B cell (primary cell): ENCODE measurements at regions not wholly inside any gene's neighbourhood (a gene's known extent, or its start where the extent isn't known, plus 50 kb on each side); places are given as distances from the start of the nearest gene placed in this dataset.

ENCODE experiments used
- ATAC-seq: fragments of 200-7000 bp; cut with Tn5 transposase; one replicate; pipeline ENCODE4 v1.10.0; 2021; ENCODE audit warnings: low read depth, mild to moderate bottlenecking, moderate number of reproducible peaks, moderate library complexity
- CTCF ChIA-PET: fragments of 350-600 bp; sonication (Branson Sonifier 250); formaldehyde crosslinking; loops from one replicate; lab custom pipeline; 2021; ENCODE audit warnings: antibody characterized with exemption, inconsistent platforms; lab: Charles Lee
- POLR2A ChIA-PET: fragments of 350-600 bp; sonication (Branson Sonifier 250); formaldehyde crosslinking; loops from one replicate; lab custom pipeline; 2021; ENCODE audit warnings: antibody characterized with exemption; lab: Charles Lee
- DNase-seq: peaks from one replicate; pipeline ENCODE4 v3.0.0; 2013
- H2AFZ ChIP-seq: 2 replicates; pipeline ENCODE4 v1.6.1; 2012; ENCODE audit warnings: mild to moderate bottlenecking, low read depth, low read length; ENCODE audit not compliant: insufficient read depth, poor library complexity, severe bottlenecking
- H3K27ac ChIP-seq, 2 donors: 1 replicate in 1 of 2; 2 replicates in 1 of 2; pipeline ENCODE4 v1.5.1; 2012 to 2013; ENCODE audit warnings: low read length in 2 of 2, mild to moderate bottlenecking in 2 of 2, moderate library complexity in 1 of 2
- H3K27me3 ChIP-seq, 4 experiments: fragments of 200-600 bp in 1 of 4; sonication (generic) in 1 of 4; replicated peaks in 1 of 4; 1 replicate in 2 of 4; 2 replicates in 2 of 4; pipeline versions ENCODE4 v1.6.1 to v1.7.0; 2013 to 2016; ENCODE audit warnings: low read length in 3 of 4, mild to moderate bottlenecking in 2 of 4, mixed read lengths in 1 of 4, moderate library complexity in 1 of 4; ENCODE audit not compliant: insufficient read depth in 4 of 4, control insufficient read depth in 3 of 4; ENCODE audit errors: control extremely low read depth in 1 of 4
- H3K36me3 ChIP-seq, 2 experiments: replicated peaks in 1 of 2; 1 replicate in 1 of 2; 2 replicates in 1 of 2; pipeline versions ENCODE4 v1.6.1 to v1.7.1; 2013; ENCODE audit warnings: low read length in 1 of 2; ENCODE audit not compliant: insufficient read depth in 2 of 2, control insufficient read depth in 1 of 2; ENCODE audit errors: control extremely low read depth in 1 of 2, extremely low read depth in 1 of 2
- H3K4me1 ChIP-seq, 2 donors: fragments of 200-600 bp in 1 of 2; sonication (generic) in 1 of 2; 1 replicate in 1 of 2; 2 replicates in 1 of 2; pipeline versions ENCODE4 v1.5.1 to v1.6.1; 2013 to 2017; ENCODE audit warnings: low read length in 2 of 2; ENCODE audit not compliant: control insufficient read depth in 2 of 2, insufficient read depth in 2 of 2
- H3K4me2 ChIP-seq: replicated peaks from 2 replicates; pipeline ENCODE3; 2012; ENCODE audit warnings: mild to moderate bottlenecking, low read depth, low read length; ENCODE audit not compliant: poor library complexity, severe bottlenecking
- H3K4me3 ChIP-seq, 5 experiments: fragments of 200-600 bp in 1 of 5; sonication (generic) in 1 of 5; 1 replicate in 3 of 5; 2 replicates in 2 of 5; pipeline versions ENCODE4 v1.5.1 to v1.7.0; 2011 to 2016; ENCODE audit warnings: low read length in 4 of 5, mild to moderate bottlenecking in 4 of 5, low read depth in 2 of 5, control low read depth in 1 of 5, moderate library complexity in 1 of 5; ENCODE audit not compliant: insufficient read depth in 1 of 5; ENCODE audit errors: control extremely low read depth in 1 of 5, extremely low read depth in 1 of 5
- H3K79me2 ChIP-seq: fragments of 200-600 bp; sonication (generic); one replicate; pipeline ENCODE4 v1.6.0; 2016; ENCODE audit warnings: low read length; ENCODE audit not compliant: control insufficient read depth, insufficient read depth
- H3K9ac ChIP-seq: fragments of 200-600 bp; sonication (generic); 2 replicates; pipeline ENCODE4 v1.6.1; 2017; ENCODE audit warnings: mild to moderate bottlenecking, low read length, moderate library complexity
- H3K9me3 ChIP-seq, 3 donors: one replicate each; pipeline versions ENCODE4 v1.6.1 to v1.7.1; 2013; ENCODE audit warnings: low read length in 2 of 3; ENCODE audit not compliant: control insufficient read depth in 2 of 3, insufficient read depth in 1 of 3; ENCODE audit errors: control extremely low read depth in 1 of 3
- H4K20me1 ChIP-seq: 2 replicates; pipeline ENCODE4 v1.6.0; 2012; ENCODE audit warnings: mild to moderate bottlenecking, low read length; ENCODE audit not compliant: insufficient read depth, control insufficient read depth, poor library complexity, severe bottlenecking
- H3K27ac Mint-ChIP-seq: one replicate; pipeline ENCODE4 v1.8.0; 2021; ENCODE audit warnings: mixed read lengths
- H3K27me3 Mint-ChIP-seq: one replicate; pipeline ENCODE4 v1.8.0; 2021; ENCODE audit warnings: mixed read lengths
- H3K4me1 Mint-ChIP-seq: one replicate; pipeline ENCODE4 v1.8.0; 2021; ENCODE audit warnings: mixed read lengths
- H3K4me3 Mint-ChIP-seq: one replicate; pipeline ENCODE4 v1.8.0; 2021; ENCODE audit warnings: mixed read lengths
- H3K9me3 Mint-ChIP-seq: one replicate; pipeline ENCODE4 v1.8.0; 2022; ENCODE audit warnings: mixed read lengths; ENCODE audit not compliant: insufficient read depth
- EZH2 ChIP-seq: IDR thresholded peaks from 2 replicates; pipeline ENCODE4 v1.6.1; 2012; ENCODE audit warnings: borderline replicate concordance, low read depth, mild to moderate bottlenecking, moderate library complexity, low read length; ENCODE audit not compliant: insufficient read depth, poor library complexity, severe bottlenecking
- WGBS: methylation state at CpG from one replicate; pipeline ENCODE4 v1.1.5; 2013; ENCODE audit warnings: missing lambda C conversion rate; ENCODE audit not compliant: insufficient coverage; 5-methylcytosine and 5-hydroxymethylcytosine counted together
- intact Hi-C: fragments of 100-400 bp; cut with micrococcal nuclease; formaldehyde crosslinking; loops from one replicate; pipeline ENCODE4 v1.10.0; 2022
- TF ChIP-seq, protein P1 (sequence below): fragments of 200-600 bp; IDR thresholded peaks from one replicate; pipeline ENCODE4 v1.8.0; 2022; ENCODE audit warnings: antibody characterized with exemption, mild to moderate bottlenecking

DNA sequence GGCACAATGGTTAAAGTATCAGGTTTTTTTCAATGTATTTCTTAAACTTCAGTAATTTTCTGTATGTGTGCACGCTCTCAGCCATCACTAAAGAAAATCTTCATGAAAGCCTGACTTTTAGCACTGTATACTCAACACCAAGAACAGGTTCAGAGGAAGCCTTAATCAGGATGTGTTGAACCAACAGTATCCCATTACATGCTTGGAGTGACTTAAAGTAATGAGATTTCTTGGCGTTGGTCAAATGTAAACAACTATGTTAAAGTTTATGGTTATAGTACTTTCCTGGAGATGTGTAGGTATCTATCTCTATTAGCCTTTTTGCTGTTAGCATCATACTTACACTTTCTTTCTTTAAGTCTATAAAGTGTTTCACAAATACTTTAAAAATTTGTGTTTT lies 335.0 kb downstream of the CCER1 start:
- no CpG with 5 or more reads among the region's 2 CpGs for WGBS
- Histone ChIP-seq H3K4me1 (no peaks in the 10 kb centered on the region), H3K9ac (no peak overlapping the region), H3K4me3 (no peak overlapping the region), H3K27me3 (no peaks in the 10 kb centered on the region), H3K79me2 (no peaks in the 10 kb centered on the region), H2AFZ (no peak overlapping the region), H3K27ac (no peak overlapping the region), H3K36me3 (no peaks in the 10 kb centered on the region), H3K4me2 (no peak overlapping the region), H3K9me3 (no peaks in the 10 kb centered on the region), H4K20me1 (no peaks in the 10 kb centered on the region)
- no peak for DNase-seq
- intact Hi-C loops: no loop called here
- ATAC-seq: no peak
- Mint-ChIP-seq H3K27me3 (no peaks in the 10 kb centered on the region), H3K27ac (no peak overlapping the region), H3K9me3 (no peaks in the 10 kb centered on the region), H3K4me1 (no peaks in the 10 kb centered on the region), H3K4me3 (no peak overlapping the region)
- POLR2A ChIA-PET: no interaction called here
- TF ChIP-seq, protein P1, sequence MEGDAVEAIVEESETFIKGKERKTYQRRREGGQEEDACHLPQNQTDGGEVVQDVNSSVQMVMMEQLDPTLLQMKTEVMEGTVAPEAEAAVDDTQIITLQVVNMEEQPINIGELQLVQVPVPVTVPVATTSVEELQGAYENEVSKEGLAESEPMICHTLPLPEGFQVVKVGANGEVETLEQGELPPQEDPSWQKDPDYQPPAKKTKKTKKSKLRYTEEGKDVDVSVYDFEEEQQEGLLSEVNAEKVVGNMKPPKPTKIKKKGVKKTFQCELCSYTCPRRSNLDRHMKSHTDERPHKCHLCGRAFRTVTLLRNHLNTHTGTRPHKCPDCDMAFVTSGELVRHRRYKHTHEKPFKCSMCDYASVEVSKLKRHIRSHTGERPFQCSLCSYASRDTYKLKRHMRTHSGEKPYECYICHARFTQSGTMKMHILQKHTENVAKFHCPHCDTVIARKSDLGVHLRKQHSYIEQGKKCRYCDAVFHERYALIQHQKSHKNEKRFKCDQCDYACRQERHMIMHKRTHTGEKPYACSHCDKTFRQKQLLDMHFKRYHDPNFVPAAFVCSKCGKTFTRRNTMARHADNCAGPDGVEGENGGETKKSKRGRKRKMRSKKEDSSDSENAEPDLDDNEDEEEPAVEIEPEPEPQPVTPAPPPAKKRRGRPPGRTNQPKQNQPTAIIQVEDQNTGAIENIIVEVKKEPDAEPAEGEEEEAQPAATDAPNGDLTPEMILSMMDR: no peak
- TF ChIP-seq EZH2: no peak
- CTCF ChIA-PET: no interaction called here

DNA sequence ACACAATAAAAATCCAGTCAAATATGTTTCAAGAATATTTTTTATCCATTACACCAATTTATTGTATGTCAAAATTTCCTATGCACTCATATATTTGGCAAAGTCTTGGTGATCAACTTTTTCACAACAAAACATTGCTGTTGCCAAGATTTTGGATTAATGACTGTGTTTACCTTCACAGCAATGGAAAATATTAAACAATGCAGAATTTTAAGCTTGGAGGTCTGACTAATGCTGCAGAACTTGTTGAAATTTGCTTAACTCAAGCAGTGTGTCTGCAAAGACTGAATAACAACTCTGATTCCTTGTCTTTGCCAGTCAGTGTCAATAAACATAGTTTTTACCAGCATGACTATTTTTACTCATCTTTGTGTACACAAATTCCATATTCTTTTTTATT lies 336.4 kb downstream of the CCER1 start:
- H3K9ac ChIP-seq: no peak overlapping the region
- no peak overlapping the region for H3K4me3 ChIP-seq
- H3K4me1 ChIP-seq: no peaks in the 10 kb centered on the region
- H3K27me3 ChIP-seq: no peaks in the 10 kb centered on the region
- intact Hi-C loops: no loop called here
- TF ChIP-seq EZH2: no peak
- TF ChIP-seq, protein P1: no peak
- no peaks in the 10 kb centered on the region for H3K79me2 ChIP-seq
- no peak overlapping the region for H3K27ac ChIP-seq
- DNase-seq (no peak), ATAC-seq (no peak)
- H3K36me3 ChIP-seq: no peaks in the 10 kb centered on the region
- H3K4me2 ChIP-seq: no peak overlapping the region
- CTCF ChIA-PET: no interaction called here
- Mint-ChIP-seq H3K27ac (no peak overlapping the region), H3K27me3 (no peaks in the 10 kb centered on the region), H3K9me3 (no peaks in the 10 kb centered on the region), H3K4me3 (no peak overlapping the region), H3K4me1 (no peaks in the 10 kb centered on the region)
- no peaks in the 10 kb centered on the region for H3K9me3 ChIP-seq
- POLR2A ChIA-PET: no interaction called here
- no peak overlapping the region for H2AFZ ChIP-seq
- H4K20me1 ChIP-seq: no peaks in the 10 kb centered on the region
